H1 (cell line): ENCODE measurements at regions not wholly inside any gene's neighbourhood (a gene's known extent, or its start where the extent isn't known, plus 50 kb on each side); places are given as distances from the start of the nearest gene placed in this dataset.

ENCODE experiments used
- CTCF ChIA-PET: fragments of 300-600 bp; sonication (Branson Sonifier 250); formaldehyde crosslinking; loops from one replicate; lab custom pipeline; 2021; ENCODE audit not compliant: partially characterized antibody; lab: Charles Lee
- POLR2A ChIA-PET: fragments of 300-600 bp; sonication (Branson Sonifier 250); formaldehyde crosslinking; loops from one replicate; lab custom pipeline; 2021; ENCODE audit warnings: inconsistent platforms; ENCODE audit not compliant: partially characterized antibody; lab: Charles Lee
- DNase-seq, 2 experiments: peaks; one replicate each; pipeline versions ENCODE4 v3.0.0 to v3.0.0-alpha.2; 2010 to 2022; ENCODE audit warnings: low spot score in 2 of 2, low read depth in 1 of 2, mixed read lengths in 1 of 2
- FAIRE-seq: peaks from 2 replicates; lab custom pipeline; 2011; peaks lifted over from hg19 to GRCh38; lab: Jason Lieb, UNC
- H2AFZ ChIP-seq: 2 replicates; pipeline ENCODE4 v1.8.1; 2012; ENCODE audit warnings: low read length, inconsistent platforms
- H2AK5ac ChIP-seq: 2 replicates; pipeline ENCODE4 v1.6.1; 2013; ENCODE audit warnings: low read depth, low read length
- H2BK120ac ChIP-seq: replicated peaks from 2 replicates; pipeline ENCODE3; 2013; ENCODE audit warnings: low read depth, low read length, inconsistent platforms
- H2BK12ac ChIP-seq: 2 replicates; pipeline ENCODE4 v1.6.1; 2013; ENCODE audit warnings: low read depth, low read length
- H2BK15ac ChIP-seq: 2 replicates; pipeline ENCODE4 v1.6.1; 2013; ENCODE audit warnings: low read length
- H2BK20ac ChIP-seq: 2 replicates; pipeline ENCODE4 v1.6.1; 2013; ENCODE audit warnings: low read length
- H2BK5ac ChIP-seq: 2 replicates; pipeline ENCODE4 v1.6.1; 2013; ENCODE audit warnings: low read depth, low read length
- H3K14ac ChIP-seq: 2 replicates; pipeline ENCODE4 v1.6.1; 2013; ENCODE audit warnings: inconsistent platforms; ENCODE audit not compliant: insufficient read length
- H3K18ac ChIP-seq: 2 replicates; pipeline ENCODE4 v1.6.1; 2013; ENCODE audit warnings: low read length; ENCODE audit errors: extremely low read depth
- H3K23ac ChIP-seq: 2 replicates; pipeline ENCODE4 v1.6.1; 2013; ENCODE audit warnings: inconsistent platforms; ENCODE audit not compliant: insufficient read length
- H3K23me2 ChIP-seq: 2 replicates; pipeline ENCODE4 v1.6.1; 2013; ENCODE audit warnings: low read depth, low read length
- H3K27ac ChIP-seq: 2 replicates; pipeline ENCODE4 v1.6.1; 2011; ENCODE audit warnings: low read depth, low read length, inconsistent platforms
- H3K27me3 ChIP-seq, 4 experiments: replicated peaks in 1 of 4; 1 replicate in 1 of 4; 2 replicates in 3 of 4; pipeline versions ENCODE4 v1.6.1 to v1.8.1; 2011 to 2013; ENCODE audit warnings: low read length in 3 of 4, mild to moderate bottlenecking in 3 of 4, inconsistent platforms in 2 of 4, mixed read lengths in 2 of 4, moderate library complexity in 1 of 4; ENCODE audit not compliant: control insufficient read depth in 3 of 4, insufficient read depth in 3 of 4; ENCODE audit errors: extremely low read depth in 1 of 4
- H3K36me3 ChIP-seq, 4 experiments: 2 replicates each; pipeline versions ENCODE4 v1.6.1 to v1.8.1; 2011 to 2013; ENCODE audit warnings: mild to moderate bottlenecking in 4 of 4, low read length in 3 of 4, moderate library complexity in 2 of 4, control low read depth in 1 of 4, inconsistent platforms in 1 of 4; ENCODE audit not compliant: insufficient read depth in 4 of 4, control insufficient read depth in 2 of 4
- H3K4ac ChIP-seq: replicated peaks from 2 replicates; pipeline ENCODE3; 2013; ENCODE audit warnings: low read length, low read depth, mixed read lengths, inconsistent platforms; ENCODE audit not compliant: insufficient read length
- H3K4me1 ChIP-seq, 4 experiments: replicated peaks in 1 of 4; 1 replicate in 1 of 4; 2 replicates in 3 of 4; pipeline versions ENCODE4 v1.6.1 to v1.8.1; 2011 to 2013; ENCODE audit warnings: low read length in 3 of 4, inconsistent platforms in 2 of 4, mixed read lengths in 1 of 4; ENCODE audit not compliant: insufficient read depth in 4 of 4, control insufficient read depth in 3 of 4
- H3K4me2 ChIP-seq, 2 experiments: 2 replicates each; pipeline versions ENCODE4 v1.6.1 to v1.8.1; 2011 to 2013; ENCODE audit warnings: low read depth in 2 of 2, low read length in 2 of 2, control low read depth in 1 of 2, inconsistent platforms in 1 of 2, mild to moderate bottlenecking in 1 of 2; ENCODE audit not compliant: insufficient read depth in 1 of 2
- H3K4me3 ChIP-seq, 4 experiments: fragments of 200-600, 300-600 bp in 1 of 4; sonication (generic), shearing (Covaris generic), sonication (Bioruptor Twin) in 1 of 4; 2 replicates each; pipeline versions ENCODE4 v1.5.1 to v1.8.1; 2011 to 2016; ENCODE audit warnings: low read length in 4 of 4, low read depth in 3 of 4, control low read depth in 2 of 4, inconsistent platforms in 2 of 4, mild to moderate bottlenecking in 2 of 4, mixed read lengths in 1 of 4, moderate library complexity in 1 of 4; ENCODE audit not compliant: insufficient read depth in 2 of 4; ENCODE audit errors: extremely low read depth in 1 of 4
- H3K56ac ChIP-seq: replicated peaks from 2 replicates; pipeline ENCODE3; 2013; ENCODE audit warnings: low read depth, mild to moderate bottlenecking, mixed read lengths, low read length, inconsistent platforms; ENCODE audit not compliant: insufficient read length
- H3K79me1 ChIP-seq: 2 replicates; pipeline ENCODE4 v1.6.1; 2013; ENCODE audit warnings: low read depth, low read length, control low read depth
- H3K79me2 ChIP-seq, 2 experiments: 2 replicates each; pipeline versions ENCODE4 v1.6.1 to v1.8.1; 2012 to 2013; ENCODE audit warnings: low read length in 2 of 2, mild to moderate bottlenecking in 2 of 2, inconsistent platforms in 1 of 2; ENCODE audit not compliant: insufficient read depth in 2 of 2, control insufficient read depth in 1 of 2
- H3K9ac ChIP-seq, 4 experiments: replicated peaks in 1 of 4; 1 replicate in 1 of 4; 2 replicates in 3 of 4; pipeline versions ENCODE4 v1.6.1 to v1.8.1; 2011 to 2013; ENCODE audit warnings: low read depth in 3 of 4, low read length in 3 of 4, control low read depth in 2 of 4, mild to moderate bottlenecking in 2 of 4, moderate library complexity in 2 of 4, inconsistent platforms in 1 of 4; ENCODE audit errors: extremely low read depth in 1 of 4
- H3K9me3 ChIP-seq, 2 experiments: 2 replicates each; pipeline versions ENCODE4 v1.6.1 to v1.8.1; 2012 to 2013; ENCODE audit warnings: mild to moderate bottlenecking in 2 of 2, moderate library complexity in 2 of 2, control low read depth in 1 of 2, inconsistent platforms in 1 of 2, low read depth in 1 of 2, low read length in 1 of 2, mixed read lengths in 1 of 2; ENCODE audit not compliant: insufficient read depth in 2 of 2
- H4K20me1 ChIP-seq, 2 experiments: replicated peaks in 1 of 2; 2 replicates each; pipeline versions ENCODE3 to v1.8.1; 2011 to 2013; ENCODE audit warnings: inconsistent platforms in 2 of 2, low read length in 2 of 2, mild to moderate bottlenecking in 1 of 2; ENCODE audit not compliant: insufficient read depth in 2 of 2, control insufficient read depth in 1 of 2
- H4K5ac ChIP-seq: 2 replicates; pipeline ENCODE4 v1.6.1; 2013; ENCODE audit warnings: low read length, low read depth, mixed read lengths, inconsistent platforms; ENCODE audit not compliant: insufficient read length
- H4K8ac ChIP-seq: 2 replicates; pipeline ENCODE4 v1.8.0; 2013; ENCODE audit warnings: mild to moderate bottlenecking, moderate library complexity, low read length, inconsistent platforms; ENCODE audit not compliant: insufficient read depth; ENCODE audit errors: extremely low read depth
- H4K91ac ChIP-seq: replicated peaks from 2 replicates; pipeline ENCODE3; 2013; ENCODE audit warnings: low read length, mixed read lengths, inconsistent platforms; ENCODE audit not compliant: insufficient read length
- ASH2L ChIP-seq: fragments of 200-600, 300-600 bp; sonication (generic); IDR thresholded peaks from one replicate; pipeline ENCODE4 v1.7.1; 2017; ENCODE audit warnings: low read length
- BACH1 ChIP-seq: IDR thresholded peaks from 2 replicates; pipeline ENCODE4 v1.6.1; 2012; ENCODE audit warnings: low read length, improper control_type of control experiment
- BCL11A ChIP-seq, 2 experiments: IDR thresholded peaks; one replicate each; pipeline ENCODE4 v1.6.1; 2011; ENCODE audit warnings: low read depth in 2 of 2, low read length in 2 of 2, mild to moderate bottlenecking in 2 of 2
- BRCA1 ChIP-seq: IDR thresholded peaks from 2 replicates; pipeline ENCODE4 v1.6.1; 2012; ENCODE audit warnings: low read depth, low read length, improper control_type of control experiment
- EGR1 ChIP-seq: IDR thresholded peaks from 2 replicates; pipeline ENCODE4 v1.6.1; 2011; ENCODE audit warnings: low read depth, low read length, borderline replicate concordance
- EP300 ChIP-seq, 2 experiments: IDR thresholded peaks; 1 replicate in 1 of 2; 2 replicates in 1 of 2; pipeline ENCODE4 v1.6.1; 2011 to 2012; ENCODE audit warnings: low read depth in 2 of 2, low read length in 2 of 2, mild to moderate bottlenecking in 2 of 2, borderline replicate concordance in 1 of 2, inconsistent platforms in 1 of 2, moderate library complexity in 1 of 2
- EZH2 ChIP-seq: fragments of 200-600 bp; sonication (generic); IDR thresholded peaks from 2 replicates; pipeline ENCODE4 v1.7.1; 2012; ENCODE audit warnings: low read depth, mild to moderate bottlenecking, moderate library complexity, low read length, inconsistent platforms; ENCODE audit not compliant: severe bottlenecking
- KDM5A ChIP-seq: fragments of 200-600 bp; IDR thresholded peaks from 2 replicates; pipeline ENCODE4 v1.7.1; 2012; ENCODE audit warnings: mild to moderate bottlenecking, low read length, inconsistent platforms, mixed read lengths
- RNF2 ChIP-seq: fragments of 200-900, 300-1000 bp; sonication (generic); IDR thresholded peaks from 2 replicates; pipeline ENCODE4 v1.7.1; 2016; ENCODE audit warnings: borderline replicate concordance, low read depth, mild to moderate bottlenecking, antibody characterized with exemption, low read length; ENCODE audit not compliant: poor library complexity, severe bottlenecking; ENCODE audit errors: missing control alignments
- RXRA ChIP-seq: IDR thresholded peaks from 2 replicates; pipeline ENCODE4 v1.6.1; 2011; ENCODE audit warnings: low read depth, mild to moderate bottlenecking, low read length, moderate library complexity; ENCODE audit not compliant: insufficient read depth
- TBP ChIP-seq: IDR thresholded peaks from 2 replicates; pipeline ENCODE4 v1.6.1; 2011; ENCODE audit warnings: low read depth, low read length, improper control_type of control experiment
- TCF12 ChIP-seq: IDR thresholded peaks from 2 replicates; pipeline ENCODE4 v1.6.1; 2011; ENCODE audit warnings: low read depth, mild to moderate bottlenecking, low read length
- TEAD4 ChIP-seq: IDR thresholded peaks from 2 replicates; pipeline ENCODE4 v1.6.1; 2012; ENCODE audit warnings: low read depth, low read length, inconsistent platforms, mixed read lengths
- YY1 ChIP-seq: IDR thresholded peaks from 2 replicates; pipeline ENCODE4 v1.6.1; 2011; ENCODE audit warnings: low read depth, mild to moderate bottlenecking, low read length
- WGBS, 2 experiments: shearing (Covaris generic) in 1 of 2; methylation state at CpG; one replicate each; pipeline versions ENCODE4 v1.1.6 to v1.1.7; 2013 to 2015; ENCODE audit warnings: low lambda C conversion rate in 2 of 2, mixed read lengths in 2 of 2, inconsistent platforms in 1 of 2, low coverage in 1 of 2, missing lambda C conversion rate in 1 of 2; ENCODE audit not compliant: insufficient replicate concordance in 2 of 2, insufficient coverage in 1 of 2, insufficient read length in 1 of 2; ENCODE audit errors: extremely low coverage in 1 of 2, missing lambda C conversion rate in 1 of 2; 5-methylcytosine and 5-hydroxymethylcytosine counted together
- TF ChIP-seq, protein P1 (sequence below): IDR thresholded peaks from 2 replicates; pipeline ENCODE4 v1.6.1; 2011; ENCODE audit warnings: low read length, improper control_type of control experiment

DNA sequence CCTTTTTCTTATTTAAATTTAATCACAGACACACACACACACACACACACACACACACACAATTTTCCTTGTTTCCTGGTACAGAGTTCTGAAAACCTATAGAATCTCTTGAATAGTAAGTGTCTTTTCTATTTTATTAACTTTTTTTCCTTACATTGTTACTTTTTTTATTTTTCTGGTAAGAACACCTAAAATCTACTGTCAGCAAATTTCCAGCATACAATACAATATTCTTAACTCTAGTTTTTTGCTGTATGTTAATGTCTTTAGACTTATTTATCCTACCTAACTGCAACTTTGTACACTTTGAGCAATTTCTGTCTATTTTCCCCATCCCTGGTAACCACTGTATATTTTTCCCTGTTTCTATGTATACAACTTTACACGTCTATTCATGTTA lies 1179.8 kb downstream of the SLITRK1 start:
- POLR2A ChIA-PET: no interaction called here
- WGBS, 2 experiments: 92% methylated on average over 1 of the region's 1 CpG; no CpG with 5 or more reads in 1 of the 2 experiments
- H3K4me1 ChIP-seq: no peaks in the 10 kb centered on the region
- no peak for TF ChIP-seq TBP
- no peak for TF ChIP-seq BCL11A (IDR thresholded peaks at IDR 0.05; ENCODE audit: low read depth in 2 of 2, low read length in 2 of 2)
- no peak for TF ChIP-seq EZH2
- TF ChIP-seq BRCA1: no peak
- TF ChIP-seq KDM5A: no peak
- no peak for TF ChIP-seq ASH2L
- no peak for TF ChIP-seq YY1
- no peak for TF ChIP-seq RNF2
- TF ChIP-seq RXRA: no peak
- TF ChIP-seq, protein P1, sequence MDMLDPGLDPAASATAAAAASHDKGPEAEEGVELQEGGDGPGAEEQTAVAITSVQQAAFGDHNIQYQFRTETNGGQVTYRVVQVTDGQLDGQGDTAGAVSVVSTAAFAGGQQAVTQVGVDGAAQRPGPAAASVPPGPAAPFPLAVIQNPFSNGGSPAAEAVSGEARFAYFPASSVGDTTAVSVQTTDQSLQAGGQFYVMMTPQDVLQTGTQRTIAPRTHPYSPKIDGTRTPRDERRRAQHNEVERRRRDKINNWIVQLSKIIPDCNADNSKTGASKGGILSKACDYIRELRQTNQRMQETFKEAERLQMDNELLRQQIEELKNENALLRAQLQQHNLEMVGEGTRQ: no peak
- no peak for TF ChIP-seq EGR1
- no peak for TF ChIP-seq TCF12
- TF ChIP-seq BACH1: no peak
- TF ChIP-seq TEAD4: no peak
- no peak for TF ChIP-seq EP300 (IDR thresholded peaks at IDR 0.05; ENCODE audit: borderline replicate concordance in 1 of 2, low read depth in 2 of 2, low read length in 2 of 2)

More for the DNA sequence above, 1179.8 kb downstream of the SLITRK1 start:
- H3K23ac ChIP-seq: no peak overlapping the region
- no peak overlapping the region for H2BK20ac ChIP-seq
- no peak overlapping the region for H2BK120ac ChIP-seq
- CTCF ChIA-PET: no interaction called here
- H4K5ac ChIP-seq: no peak overlapping the region
- no peak overlapping the region for H3K9ac ChIP-seq
- H3K4me2 ChIP-seq: no peak overlapping the region
- DNase-seq (no peak), FAIRE-seq (no peak)
- H3K23me2 ChIP-seq: no peaks in the 10 kb centered on the region
- H2AK5ac ChIP-seq: no peak overlapping the region
- H3K9me3 ChIP-seq: no peaks in the 10 kb centered on the region
- no peak overlapping the region for H2BK12ac ChIP-seq
- no peak overlapping the region for H2BK5ac ChIP-seq
- no peak overlapping the region for H2BK15ac ChIP-seq
- no peak overlapping the region for H4K8ac ChIP-seq
- no peak overlapping the region for H3K18ac ChIP-seq
- H3K79me1 ChIP-seq: no peaks in the 10 kb centered on the region
- no peak overlapping the region for H3K14ac ChIP-seq
- no peak overlapping the region for H2AFZ ChIP-seq
- no peak overlapping the region for H3K56ac ChIP-seq
- no peak overlapping the region for H4K91ac ChIP-seq
- no peak overlapping the region for H3K27ac ChIP-seq
- H3K4me3 ChIP-seq: no peak overlapping the region
- no peak overlapping the region for H3K4ac ChIP-seq
- H3K36me3 ChIP-seq: no peaks in the 10 kb centered on the region
- no peaks in the 10 kb centered on the region for H3K27me3 ChIP-seq
- no peaks in the 10 kb centered on the region for H4K20me1 ChIP-seq
- no peaks in the 10 kb centered on the region for H3K79me2 ChIP-seq
